Activated CD8-positive, alpha-beta memory T cell treated with anti-CD3 and anti-CD28 coated beads for 24 hours (primary cell): ENCODE measurements at regions not wholly inside any gene's neighbourhood (a gene's known extent, or its start where the extent isn't known, plus 50 kb on each side); places are given as distances from the start of the nearest gene placed in this dataset.
A peak's percentile ranks its signal among the peaks of the same experiment; 100 is the strongest.
"Not testable (repeated sequence)": the region's sequence is repeated elsewhere in the genome, so short reads cannot be mapped to it uniquely, and the experiment has no call there.

Source experiments
- DNase-seq: peaks from one replicate; pipeline ENCODE4 v3.0.0-alpha.2; 2020

DNA sequence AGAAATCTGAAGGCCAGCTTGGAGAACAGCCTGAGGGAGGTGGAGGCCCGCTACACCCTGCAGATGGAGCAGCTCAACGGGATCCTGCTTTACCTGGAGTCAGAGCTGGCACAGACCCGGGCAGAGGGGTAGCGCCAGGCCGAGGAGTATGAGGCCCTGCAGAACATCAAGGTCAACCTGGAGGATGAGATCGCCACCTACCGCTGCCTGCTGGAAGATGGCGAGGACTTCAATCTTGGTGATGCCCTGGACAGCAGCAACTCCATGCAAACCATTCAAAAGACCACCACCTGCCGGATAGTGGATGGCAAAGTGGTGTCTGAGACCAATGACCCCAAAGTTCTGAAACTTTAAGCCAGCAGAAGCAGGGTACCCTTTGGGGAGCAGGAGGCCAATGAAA, 318.4 kb downstream of the ZFHX3 start:
- DNase-seq = not testable (repeated sequence)

DNA sequence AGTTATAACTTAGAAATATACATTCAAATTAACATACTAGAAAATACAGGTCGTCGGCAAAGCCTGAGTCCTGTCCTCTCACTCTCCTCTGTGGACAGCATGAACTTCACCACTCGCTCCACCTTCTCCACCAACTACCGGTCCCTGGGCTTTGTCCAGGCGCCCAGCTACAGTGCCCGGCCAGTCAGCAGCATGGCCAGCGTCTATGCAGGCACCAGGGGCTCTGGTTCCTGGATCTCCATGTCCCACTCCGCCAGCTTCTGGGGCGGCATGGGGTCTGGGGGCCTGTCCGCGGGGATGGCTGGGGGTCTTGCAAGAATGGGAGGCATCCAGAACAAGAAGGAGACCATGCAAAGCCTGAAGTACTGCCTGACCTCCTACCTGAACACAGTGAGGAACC, 319.4 kb downstream of the ZFHX3 start:
- DNase-seq = no peak

DNA sequence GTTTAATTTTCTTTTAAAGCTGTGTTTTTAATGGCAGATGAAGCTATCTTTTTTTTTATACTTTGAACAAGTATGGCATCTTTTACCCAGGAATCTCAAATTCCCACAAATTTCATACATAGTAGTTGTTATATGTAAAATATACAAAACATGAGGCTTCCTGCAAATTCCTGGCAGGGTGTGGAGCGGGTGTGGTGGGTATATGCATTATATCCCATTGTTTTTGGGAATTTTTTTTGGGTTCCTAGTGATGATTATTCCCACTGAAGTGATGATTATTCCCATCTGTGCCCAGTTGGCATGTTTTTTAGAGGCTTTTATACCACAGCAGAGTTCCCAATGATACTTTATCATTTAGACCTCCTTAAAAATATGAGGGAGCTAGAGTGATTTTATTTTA, 320.4 kb downstream of the ZFHX3 start:
- DNase-seq = no peak

DNA sequence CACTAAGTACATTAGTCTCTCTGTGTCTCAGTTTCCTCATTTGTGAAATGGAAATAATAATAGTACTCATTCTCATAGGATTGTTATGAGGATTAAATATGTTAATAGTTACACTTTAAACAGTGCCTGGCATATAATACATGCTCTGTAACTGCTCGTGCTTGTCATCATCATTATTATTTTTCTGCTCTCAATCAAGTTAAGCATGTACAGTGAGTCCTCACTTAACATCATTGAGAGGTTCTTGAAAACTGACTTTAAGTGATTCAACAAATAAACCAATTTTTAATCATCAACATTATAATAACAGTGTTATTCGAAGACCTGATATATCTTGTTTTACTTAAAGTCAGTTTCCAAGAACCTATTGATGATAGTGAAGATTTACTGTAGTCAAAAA, 322.3 kb downstream of the ZFHX3 start:
- no peak for DNase-seq

DNA sequence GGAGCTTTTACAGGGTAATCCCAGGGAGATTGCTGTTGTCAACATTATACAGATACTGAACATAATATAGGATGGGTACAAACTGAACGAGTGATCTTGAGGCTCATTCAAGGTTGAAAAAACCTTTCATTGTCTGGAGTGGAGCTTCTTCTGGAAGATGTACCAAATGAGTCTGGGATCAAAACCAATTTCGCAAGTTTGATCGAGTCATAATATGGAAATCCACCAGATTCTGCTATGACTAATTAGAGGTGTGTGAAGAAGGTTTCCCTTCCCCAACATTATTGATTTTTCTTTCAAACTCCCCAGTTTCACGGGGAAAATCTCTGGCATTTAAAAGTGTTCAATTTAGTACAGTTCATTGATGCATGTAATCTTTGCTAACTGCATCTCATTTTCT, 324.1 kb downstream of the ZFHX3 start:
- no peak for DNase-seq

DNA sequence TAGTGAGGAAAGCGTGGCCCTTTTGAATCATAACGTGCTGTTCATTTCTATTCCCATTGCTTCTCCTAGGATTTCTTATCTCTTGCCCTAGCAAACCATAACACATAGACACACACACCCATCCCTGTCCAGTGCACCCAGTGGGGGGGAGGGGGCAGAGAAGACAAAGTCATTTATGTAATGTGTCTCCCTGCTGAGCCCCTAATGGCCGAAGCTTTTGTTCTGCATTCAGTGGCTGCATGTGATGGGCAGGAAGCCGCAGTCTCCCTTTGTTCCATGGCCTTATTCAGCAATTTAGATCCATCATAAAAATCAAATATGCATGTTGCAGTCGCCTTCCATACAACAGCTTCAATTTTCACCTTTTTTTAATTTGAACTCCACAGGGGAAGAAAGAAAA, 325.4 kb downstream of the ZFHX3 start:
- no peak for DNase-seq

DNA sequence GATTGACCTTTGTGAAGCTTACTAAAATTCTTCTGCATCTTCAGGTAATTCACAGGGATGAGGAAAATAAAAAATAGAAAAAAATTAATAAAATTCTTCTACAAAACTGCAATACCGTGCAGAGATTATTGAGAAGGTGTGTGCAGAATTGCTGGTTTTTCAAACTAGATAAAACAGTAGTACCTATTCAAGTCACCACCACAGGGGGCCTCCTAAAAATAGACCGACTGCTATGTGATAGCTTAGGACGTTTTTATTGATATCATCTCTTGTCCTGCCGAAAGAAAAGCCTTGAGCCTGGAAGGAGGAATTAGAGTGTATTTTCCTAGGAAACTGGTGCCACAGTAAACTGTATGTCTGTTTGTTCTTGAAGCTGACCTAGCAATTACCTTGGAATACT, 325.9 kb downstream of the ZFHX3 start:
- DNase-seq = no peak

DNA sequence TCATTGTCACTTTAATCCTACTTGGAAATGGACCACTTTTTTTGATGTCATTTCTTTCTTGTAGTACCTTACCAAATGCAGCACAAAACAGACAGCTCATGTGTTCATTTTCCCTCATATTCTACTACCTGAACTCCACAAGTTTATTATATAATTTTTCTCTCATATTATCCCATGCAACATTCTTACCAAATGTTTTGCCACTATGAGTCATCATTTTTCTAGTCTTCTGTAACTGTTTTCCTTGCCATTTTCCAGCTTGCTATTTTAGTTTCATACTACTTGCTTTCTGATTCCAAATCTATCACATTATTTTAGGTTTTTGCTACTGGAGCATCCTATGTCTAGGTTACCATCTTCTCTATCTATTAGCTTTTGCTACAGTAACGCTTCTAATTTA, 332.7 kb downstream of the ZFHX3 start:
- no peak for DNase-seq

DNA sequence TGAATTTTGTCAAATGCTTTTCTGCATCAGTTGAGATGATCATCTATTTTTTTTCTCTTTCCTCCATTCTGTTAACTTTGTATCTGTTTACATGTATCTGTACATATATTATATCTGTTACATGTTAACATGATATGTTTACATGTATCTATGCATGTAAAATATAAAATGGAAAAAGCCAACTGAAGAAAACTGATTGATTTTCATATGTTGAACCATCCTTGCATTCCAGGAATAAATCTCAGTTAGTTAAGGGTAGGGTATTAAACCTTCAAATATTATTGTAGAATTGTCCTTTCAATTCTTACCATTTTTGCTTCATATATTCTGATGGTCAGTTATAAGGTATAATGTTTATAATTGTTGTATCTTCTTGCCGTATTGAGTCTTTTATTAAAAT, 336.1 kb downstream of the ZFHX3 start:
- no peak for DNase-seq

DNA sequence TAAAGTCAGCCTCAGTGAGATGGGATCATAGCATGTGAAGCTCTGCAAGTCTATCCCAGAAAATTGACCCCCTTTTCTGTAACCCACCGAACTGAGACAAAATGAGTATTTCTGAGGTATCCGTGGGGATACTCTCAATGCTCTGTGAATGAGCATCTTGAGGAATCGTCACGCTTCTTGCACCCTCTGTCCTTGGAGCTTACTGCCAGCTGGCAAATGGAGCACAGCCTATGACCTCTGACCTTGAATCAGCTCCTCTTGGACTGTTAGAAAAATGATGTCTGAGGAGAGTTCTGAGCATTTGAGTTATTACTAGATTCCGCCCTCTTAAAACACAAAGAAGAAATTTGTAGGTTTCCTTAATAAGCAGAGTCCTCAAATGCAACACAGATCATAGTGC, 342.1 kb downstream of the ZFHX3 start:
- DNase-seq = no peak

DNA sequence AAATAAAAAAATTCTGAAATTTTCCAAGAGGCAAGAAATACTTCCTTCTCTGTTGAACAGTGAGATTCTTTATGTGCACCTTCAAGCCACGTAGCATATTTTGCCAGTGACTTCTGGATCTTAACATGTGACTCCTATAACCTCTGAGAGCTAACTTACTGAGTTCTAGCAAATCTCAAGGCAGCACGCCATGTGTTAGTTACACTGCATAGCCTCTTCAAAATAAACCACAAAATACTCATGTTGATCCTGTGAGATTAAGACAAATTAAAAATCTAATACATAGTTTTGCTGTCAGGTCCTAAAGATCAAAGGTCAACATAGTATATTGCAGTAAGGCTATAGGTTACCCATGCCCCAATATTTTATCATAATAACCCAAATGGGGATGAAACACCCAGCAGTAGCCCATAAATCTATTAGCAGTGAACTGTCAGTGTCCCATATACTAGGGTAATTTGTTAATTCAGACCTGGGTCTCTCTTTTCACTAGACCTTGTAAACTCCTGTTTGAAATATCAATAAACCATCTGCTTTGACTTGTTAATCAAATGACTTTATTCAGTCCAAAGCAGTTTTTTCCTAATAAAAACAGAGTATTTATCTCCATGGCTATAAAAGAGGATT, 343.1 kb downstream of the ZFHX3 start:
- no peak for DNase-seq

DNA sequence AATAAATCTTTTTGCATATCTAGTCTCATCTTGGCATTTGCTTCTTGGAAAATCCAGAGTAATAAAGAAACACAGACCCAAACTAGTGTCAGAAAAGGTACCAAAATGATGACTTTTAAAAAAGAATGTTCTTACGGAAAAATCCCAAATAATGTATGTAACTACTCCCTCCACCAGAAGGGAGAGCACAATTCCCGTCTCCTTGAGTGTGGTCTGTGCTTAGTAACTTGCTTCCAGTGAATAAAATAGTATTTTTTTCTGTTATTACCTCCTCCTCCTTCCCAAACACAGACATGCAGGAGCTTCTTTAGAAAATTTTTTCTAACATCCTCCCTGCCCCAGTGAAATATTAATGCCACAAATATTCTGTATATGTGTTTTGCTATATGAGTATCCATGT, 358.1 kb downstream of the ZFHX3 start:
- DNase-seq = no peak

DNA sequence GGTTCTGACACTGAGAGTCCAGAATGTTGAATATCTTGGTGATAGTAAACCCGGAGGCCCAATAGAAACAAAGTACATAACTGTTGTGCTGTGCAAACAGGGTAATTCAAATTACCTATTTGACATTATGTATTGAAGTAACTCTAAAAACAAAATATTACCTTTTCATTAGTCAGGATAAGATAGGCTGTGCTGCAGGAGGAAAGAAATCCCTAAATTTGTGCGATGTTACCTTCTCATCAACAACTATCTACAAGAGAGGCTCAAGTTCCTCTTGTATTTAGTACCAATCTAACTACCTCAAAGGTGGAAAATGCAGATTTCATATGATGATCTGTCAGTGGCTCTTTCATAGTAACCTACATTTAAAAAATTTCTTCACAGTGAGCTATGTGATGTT, 367.2 kb downstream of the ZFHX3 start:
- DNase-seq = no peak

DNA sequence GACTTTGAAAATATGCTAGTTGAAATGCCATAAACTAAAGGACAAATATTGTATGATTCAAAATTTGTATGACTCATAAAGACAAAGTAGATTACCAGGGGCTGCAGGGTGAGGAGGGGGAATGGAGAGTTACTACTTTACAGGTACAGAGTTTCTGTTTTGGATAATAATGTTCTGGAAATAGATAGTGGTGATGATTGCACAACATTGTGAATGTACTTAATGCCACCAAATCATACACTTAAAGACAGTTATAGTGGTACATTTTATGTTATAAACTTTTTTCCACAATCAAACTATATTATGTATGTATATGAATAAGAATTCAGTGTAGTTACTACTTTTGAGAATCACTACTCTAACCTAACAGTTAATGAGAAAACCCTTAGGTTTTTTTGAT, 368.1 kb downstream of the ZFHX3 start:
- DNase-seq = no peak

DNA sequence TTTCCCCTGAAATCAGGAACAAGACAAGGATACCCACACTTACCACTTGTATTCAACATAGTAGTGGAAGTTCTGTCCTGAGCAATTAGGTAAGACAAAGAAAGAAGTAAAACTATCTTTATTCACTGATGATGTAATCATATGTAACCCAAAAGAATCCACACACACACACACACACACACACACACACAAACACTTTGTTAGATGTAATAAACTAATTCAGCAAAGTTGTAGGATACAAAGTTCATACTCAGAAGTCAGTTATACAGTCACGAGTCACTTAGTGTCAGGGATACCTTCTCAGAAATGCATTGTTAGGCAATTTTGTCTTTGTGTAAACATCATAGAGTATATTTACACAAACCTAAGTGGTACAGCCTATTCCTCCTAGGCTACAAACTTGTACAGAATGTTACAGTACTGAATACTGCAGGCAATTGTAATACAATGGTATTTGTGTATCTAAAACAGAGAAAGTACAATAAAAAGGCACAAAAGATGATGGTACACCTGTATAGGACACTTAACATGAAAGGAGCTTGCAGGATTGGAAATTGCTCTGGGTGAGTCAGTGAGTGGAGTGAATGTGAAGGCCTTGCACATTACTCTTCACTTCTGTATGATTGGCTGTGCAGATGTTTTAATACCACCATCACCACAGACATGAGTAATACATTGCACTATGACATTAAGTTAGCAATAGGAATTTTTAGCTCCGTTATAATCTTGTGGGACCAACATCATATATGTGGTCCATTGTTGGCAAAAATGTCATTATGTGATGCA, 370.1 kb downstream of the ZFHX3 start:
- DNase-seq = no peak

DNA sequence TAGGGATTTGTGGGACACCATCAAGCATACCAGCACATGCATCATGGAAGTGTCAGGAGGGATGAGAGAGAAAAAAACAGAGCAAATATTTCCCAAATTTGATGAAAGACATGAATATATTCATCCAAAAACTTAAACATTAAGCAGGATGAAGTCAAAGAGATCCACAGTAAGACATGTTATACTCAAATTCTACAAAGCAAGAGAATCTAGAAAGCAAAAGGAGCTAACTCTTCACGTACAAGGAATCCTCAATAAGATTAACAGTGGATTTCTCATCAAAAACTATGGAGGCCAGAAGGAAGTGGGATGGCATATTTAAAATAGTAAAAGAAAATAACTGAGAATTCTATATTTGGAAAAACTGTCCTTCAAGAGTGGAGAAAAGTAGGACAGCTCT, 374.8 kb downstream of the ZFHX3 start:
- no peak for DNase-seq

DNA sequence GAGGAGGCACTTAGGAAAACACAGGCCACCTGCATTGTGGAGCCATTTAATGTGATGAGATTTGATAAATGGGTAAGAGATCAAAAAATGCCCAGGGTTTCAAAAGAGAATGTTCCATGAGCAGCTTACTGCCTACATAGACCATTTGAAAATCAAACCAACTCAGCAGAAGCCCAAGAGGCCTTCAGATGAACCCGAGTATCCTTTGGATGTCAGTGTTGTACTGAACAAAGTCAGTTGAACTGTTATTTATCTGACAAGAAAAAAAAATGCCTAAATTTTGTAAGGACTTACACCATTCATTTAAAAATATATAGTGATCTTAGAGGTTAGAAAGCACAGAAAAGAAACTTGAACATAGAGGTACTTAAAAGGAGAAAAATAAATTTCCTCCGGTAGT, 381.7 kb downstream of the ZFHX3 start:
- DNase-seq = no peak

DNA sequence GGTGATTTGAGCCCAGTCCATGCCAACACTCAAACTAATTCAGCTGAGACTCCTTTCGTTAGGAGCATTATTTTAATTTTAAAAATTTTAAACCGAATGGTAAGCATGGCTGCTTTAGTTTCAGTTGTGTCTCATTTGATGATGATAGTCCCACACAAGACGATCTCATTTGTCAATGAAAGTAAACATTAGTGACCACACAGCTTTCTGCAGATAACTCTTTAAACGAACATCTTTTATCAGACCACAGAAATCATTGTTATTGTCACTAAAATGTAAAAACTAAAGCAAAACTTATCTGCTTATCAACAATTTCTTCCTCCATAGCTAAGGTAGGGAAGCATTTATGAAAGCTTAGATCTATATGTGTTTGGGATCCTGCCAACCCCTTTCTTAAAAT, 382.2 kb downstream of the ZFHX3 start:
- no peak for DNase-seq

DNA sequence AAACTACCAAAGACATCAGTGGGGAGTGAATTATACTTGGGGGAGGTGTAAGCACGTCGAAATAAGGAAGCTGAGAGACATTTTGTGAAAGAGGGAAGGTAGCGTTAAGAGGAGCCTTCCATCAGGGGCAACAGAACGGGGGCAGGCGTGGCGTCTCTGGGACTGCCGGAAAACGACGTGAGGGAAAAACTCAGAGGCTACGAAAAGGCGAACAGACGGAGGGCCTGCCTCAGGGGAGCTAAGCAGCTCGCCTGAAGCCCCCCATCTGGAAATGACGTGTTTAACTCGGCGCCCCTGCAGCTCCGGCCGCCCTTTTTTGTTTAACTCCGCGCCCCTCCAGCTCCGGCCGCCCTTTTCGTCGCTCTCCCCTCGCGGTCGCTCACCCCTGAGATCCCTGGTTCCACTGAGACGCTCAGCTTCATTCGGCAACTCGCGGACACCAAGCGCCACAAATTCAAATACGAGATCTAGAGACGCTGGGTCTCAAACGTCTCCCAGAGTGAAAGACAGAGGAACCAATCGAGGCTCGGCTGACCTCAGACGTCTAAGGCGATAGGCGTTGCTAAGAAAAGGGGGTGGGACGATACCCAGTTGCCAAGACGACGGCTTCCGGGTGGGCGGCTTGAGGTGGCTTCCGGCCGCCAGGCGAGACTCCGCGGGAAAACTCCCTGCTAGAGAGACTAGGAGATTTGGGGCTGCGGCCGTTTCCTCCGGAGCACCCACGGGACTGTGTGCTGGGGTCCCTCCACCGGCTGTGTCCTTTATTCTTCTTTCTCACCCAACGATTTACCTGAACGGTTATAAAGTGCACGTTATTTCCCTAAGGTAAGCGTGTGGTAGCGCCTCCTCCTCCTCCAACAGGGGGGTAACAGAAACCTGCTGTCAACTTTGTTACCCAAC, 383.2 kb downstream of the ZFHX3 start:
- peak; percentile 95 for DNase-seq

DNA sequence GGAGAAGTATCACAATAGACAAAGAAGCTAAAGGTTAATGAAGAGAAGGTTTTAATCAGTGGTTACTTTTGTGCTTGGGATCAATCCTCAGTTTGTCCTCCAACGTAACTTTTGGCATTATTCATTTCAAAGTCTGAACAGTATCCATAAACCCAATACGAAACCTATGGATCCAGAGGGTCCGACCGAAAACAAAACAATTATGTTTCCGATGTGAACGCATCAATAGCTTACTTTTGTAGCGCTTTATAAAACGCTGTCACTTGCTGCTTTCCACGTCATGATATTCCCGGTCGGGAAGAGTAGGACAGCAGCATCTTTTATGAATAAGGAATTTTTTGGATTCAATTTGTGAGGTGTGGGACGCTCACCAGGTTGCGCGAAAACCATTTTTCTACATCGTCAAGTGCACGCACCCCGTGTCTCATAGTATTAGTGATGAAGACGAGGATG, 383.8 kb downstream of the ZFHX3 start:
- DNase-seq = no peak

DNA sequence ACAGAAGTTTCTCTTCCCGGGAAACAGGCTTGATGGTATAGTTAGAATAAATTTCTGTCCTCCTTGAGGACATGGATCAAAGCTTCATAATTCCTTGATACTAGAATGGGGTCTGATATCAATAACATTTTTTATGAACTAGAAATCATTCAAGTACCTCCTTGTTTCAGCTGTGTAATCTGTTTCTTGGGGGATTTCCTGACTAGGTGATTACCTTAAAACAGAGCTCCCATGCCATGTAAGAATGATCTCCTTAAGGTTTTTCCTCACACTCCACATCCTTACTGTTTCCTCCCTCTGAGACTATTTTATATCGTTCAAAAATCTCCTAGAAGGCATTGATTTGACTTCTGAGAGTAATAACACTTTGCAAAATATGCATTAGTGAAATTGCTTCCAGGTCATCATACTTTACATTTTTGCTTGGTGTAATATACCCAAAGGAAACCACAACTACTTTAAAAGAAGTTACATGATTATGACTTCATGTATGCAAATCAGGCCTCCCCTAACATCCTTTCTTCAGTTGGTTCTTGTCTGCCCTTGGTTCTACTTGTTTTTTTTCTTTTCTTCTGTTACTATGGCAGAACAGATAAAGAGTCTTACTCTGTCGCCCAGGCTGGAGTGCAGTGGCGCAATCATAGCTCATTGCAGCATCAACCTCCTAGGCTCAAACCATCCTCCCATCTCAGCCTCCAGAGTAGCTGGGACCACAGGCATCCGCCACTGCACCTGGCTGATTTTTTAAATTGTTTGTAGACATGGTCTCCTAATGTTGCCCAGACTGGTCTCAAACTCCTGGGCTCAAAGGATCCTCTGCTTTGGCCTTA, 388.8 kb downstream of the ZFHX3 start:
- no peak for DNase-seq

DNA sequence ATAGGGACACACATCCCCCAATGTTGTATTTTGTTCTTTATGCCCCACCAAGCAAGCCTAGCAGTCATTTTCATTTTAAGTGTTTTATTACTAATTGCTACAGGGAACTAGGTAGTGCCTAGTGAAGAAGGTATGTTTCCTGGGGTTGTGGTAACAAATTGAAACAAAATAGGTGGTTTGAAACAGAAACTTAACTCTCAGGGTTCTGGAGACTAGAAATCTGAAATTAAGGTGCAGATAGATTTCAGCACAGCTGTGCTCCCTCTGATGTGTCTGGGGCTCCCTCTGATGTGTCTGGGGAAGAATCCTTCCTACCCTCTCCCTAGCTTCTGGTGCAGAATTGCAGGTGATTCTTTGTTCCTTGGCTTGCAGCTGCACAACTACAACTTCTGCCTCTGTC, 390.1 kb downstream of the ZFHX3 start:
- DNase-seq = no peak

DNA sequence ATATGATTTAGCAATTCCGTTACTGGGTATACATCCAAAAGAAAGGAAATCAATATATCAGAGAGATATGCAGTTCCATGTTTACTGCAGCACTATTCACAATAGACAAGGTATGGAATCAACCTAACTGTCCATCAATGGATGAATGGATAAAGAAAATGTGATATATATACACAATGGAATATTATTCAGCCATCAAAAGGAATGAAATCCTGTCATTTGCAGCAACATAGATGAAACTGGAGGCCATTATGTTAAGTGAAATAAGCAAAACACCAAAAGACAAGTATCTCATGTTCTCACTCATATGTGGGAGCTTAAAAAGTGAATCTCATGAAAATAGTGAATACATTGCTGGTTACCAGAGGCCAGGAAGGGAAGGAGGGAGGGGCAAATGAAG, 390.8 kb downstream of the ZFHX3 start:
- DNase-seq = no peak
